ENCODE measurements at regions not wholly inside any gene's neighbourhood (a gene's known extent, or its start where the extent isn't known, plus 50 kb on each side); places are given as distances from the start of the nearest gene placed in this dataset.

- no peak for DNase-seq
- intact Hi-C loops (cut with DNase I): no loop called here
- no peaks in the 10 kb centered on the region for H3K36me3 ChIP-seq
- no peak for ATAC-seq
- WGBS (ENCODE audit: insufficient coverage, low coverage, low lambda C conversion rate, missing lambda C conversion rate): 38% methylated on average over 1 of the region's 1 CpG
- H3K9me3 ChIP-seq: no peaks in the 10 kb centered on the region
- TF ChIP-seq POLR2A (IDR thresholded peaks at IDR 0.05): no peak
- no peak for TF ChIP-seq CTCF (IDR thresholded peaks at IDR 0.05)
- no peaks in the 10 kb centered on the region for H3K4me1 ChIP-seq
- H3K27me3 ChIP-seq: no peaks in the 10 kb centered on the region
- H3K4me3 ChIP-seq: no peak overlapping the region
- no peak overlapping the region for H3K27ac ChIP-seq
Measured at GRCh38 chr3:117558681-117559080, 849.1 kb downstream of the TUSC7 start.

- no peaks in the 10 kb centered on the region for H3K27me3 ChIP-seq
- WGBS (ENCODE audit: insufficient coverage, low coverage, low lambda C conversion rate, missing lambda C conversion rate): 38% methylated on average over 2 of the region's 2 CpGs
- ATAC-seq (no peak), DNase-seq (no peak)
- H3K36me3 ChIP-seq: no peaks in the 10 kb centered on the region
- no peak overlapping the region for H3K27ac ChIP-seq
- TF ChIP-seq CTCF (IDR thresholded peaks at IDR 0.05): no peak
- no peak for TF ChIP-seq POLR2A (IDR thresholded peaks at IDR 0.05)
- intact Hi-C loops (cut with DNase I): no loop called here
- H3K4me1 ChIP-seq: no peaks in the 10 kb centered on the region
- no peaks in the 10 kb centered on the region for H3K9me3 ChIP-seq
- H3K4me3 ChIP-seq: no peak overlapping the region
Measured at GRCh38 chr3:117562000-117562399, 852.4 kb downstream of the TUSC7 start.

- ATAC-seq (no peak), DNase-seq (no peak)
- TF ChIP-seq POLR2A (IDR thresholded peaks at IDR 0.05) (no peak), CTCF (IDR thresholded peaks at IDR 0.05) (no peak)
- WGBS (ENCODE audit: insufficient coverage, low coverage, low lambda C conversion rate, missing lambda C conversion rate): 34% methylated on average over 4 of the region's 4 CpGs
- no peak overlapping the region for H3K27ac ChIP-seq
- H3K36me3 ChIP-seq: no peaks in the 10 kb centered on the region
- no peaks in the 10 kb centered on the region for H3K9me3 ChIP-seq
- intact Hi-C loops (cut with DNase I): no loop called here
- H3K27me3 ChIP-seq: no peaks in the 10 kb centered on the region
- H3K4me3 ChIP-seq: no peak overlapping the region
- no peaks in the 10 kb centered on the region for H3K4me1 ChIP-seq
Measured at GRCh38 chr3:117563063-117563462, 853.5 kb downstream of the TUSC7 start.

GRCh38 chr3:117565777-117566176, 856.2 kb downstream of the TUSC7 start:
- no peak overlapping the region for H3K4me3 ChIP-seq
- TF ChIP-seq POLR2A (IDR thresholded peaks at IDR 0.05) (no peak), CTCF (IDR thresholded peaks at IDR 0.05) (no peak)
- no peaks in the 10 kb centered on the region for H3K36me3 ChIP-seq
- H3K27ac ChIP-seq: no peak overlapping the region
- ATAC-seq (no peak), DNase-seq (no peak)
- H3K9me3 ChIP-seq: no peaks in the 10 kb centered on the region
- intact Hi-C loops (cut with DNase I): no loop called here
- no peaks in the 10 kb centered on the region for H3K4me1 ChIP-seq
- H3K27me3 ChIP-seq: no peaks in the 10 kb centered on the region

GRCh38 chr3:117566926-117567325, 857.3 kb downstream of the TUSC7 start:
- ATAC-seq (no peak), DNase-seq (no peak)
- Histone ChIP-seq H3K36me3 (no peaks in the 10 kb centered on the region), H3K9me3 (no peaks in the 10 kb centered on the region), H3K4me1 (no peaks in the 10 kb centered on the region), H3K27ac (no peak overlapping the region), H3K4me3 (no peak overlapping the region), H3K27me3 (no peaks in the 10 kb centered on the region)
- TF ChIP-seq POLR2A (IDR thresholded peaks at IDR 0.05) (no peak), CTCF (IDR thresholded peaks at IDR 0.05) (no peak)
- intact Hi-C loops (cut with DNase I): no loop called here
- 19% methylated on average over 2 of the region's 2 CpGs for whole genome bisulfite sequencing (ENCODE audit: insufficient coverage, low coverage, low lambda C conversion rate, missing lambda C conversion rate)

Data from right lobe of liver (tissue), 6 donors.